ENCODE measurements at regions not wholly inside any gene's neighbourhood (a gene's known extent, or its start where the extent isn't known, plus 50 kb on each side); places are given as distances from the start of the nearest gene placed in this dataset.

DNA sequence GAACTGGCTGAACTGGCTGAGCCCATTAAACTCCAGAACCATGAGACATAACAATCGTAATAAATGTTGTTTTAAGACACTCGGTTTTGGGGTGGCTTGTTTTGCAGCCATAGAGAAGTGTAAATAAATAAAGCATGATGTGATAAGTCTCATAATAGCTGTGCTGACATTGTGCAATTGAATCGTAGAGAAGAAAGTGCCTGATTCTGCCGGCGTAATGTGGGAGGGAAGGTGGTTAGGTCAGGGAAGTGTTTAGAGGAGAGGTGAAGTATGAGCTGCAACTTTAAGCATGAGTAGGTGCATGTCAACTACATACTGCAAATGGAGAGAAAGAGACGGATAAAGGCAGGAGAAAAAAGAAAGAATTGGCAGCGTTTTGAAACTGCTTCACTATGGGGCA is 217.1 kb downstream of the BLID start:
- no peaks in the 10 kb centered on the region for H4K20me1 ChIP-seq (ENCODE audit: insufficient read depth, poor library complexity, severe bottlenecking)
- no peaks in the 10 kb centered on the region for H3K27me3 ChIP-seq
- no peak for DNase-seq (ENCODE audit: low spot score)
- H3K36me3 ChIP-seq (replicated peaks; ENCODE audit: insufficient read depth, low read depth) = no peaks in the 10 kb centered on the region
- H2AFZ ChIP-seq = no peak overlapping the region
- H3K4me1 ChIP-seq (ENCODE audit: insufficient read depth) = no peaks in the 10 kb centered on the region
- TF ChIP-seq EZH2 (IDR thresholded peaks at IDR 0.05; ENCODE audit: borderline replicate concordance) (no peak), EZH2phosphoT487 (IDR thresholded peaks at IDR 0.05; ENCODE audit: low read depth, severe bottlenecking, unreplicated experiment) (no peak), CTCF (IDR thresholded peaks at IDR 0.05; ENCODE audit: poor library complexity) (no peak)
- H3K9me2 ChIP-seq (replicated peaks; ENCODE audit: insufficient read depth) = no peaks in the 10 kb centered on the region
- H3K27ac ChIP-seq = no peak overlapping the region
- 73% methylated on average over 7 of the region's 7 CpGs for WGBS (ENCODE audit: low lambda C conversion rate, missing lambda C conversion rate)
- H3K9me3 ChIP-seq (ENCODE audit: low read depth) = no peaks in the 10 kb centered on the region
- H3K79me2 ChIP-seq = no peaks in the 10 kb centered on the region
- no peak overlapping the region for H3K4me3 ChIP-seq
- no peak overlapping the region for H3K4me2 ChIP-seq

DNA sequence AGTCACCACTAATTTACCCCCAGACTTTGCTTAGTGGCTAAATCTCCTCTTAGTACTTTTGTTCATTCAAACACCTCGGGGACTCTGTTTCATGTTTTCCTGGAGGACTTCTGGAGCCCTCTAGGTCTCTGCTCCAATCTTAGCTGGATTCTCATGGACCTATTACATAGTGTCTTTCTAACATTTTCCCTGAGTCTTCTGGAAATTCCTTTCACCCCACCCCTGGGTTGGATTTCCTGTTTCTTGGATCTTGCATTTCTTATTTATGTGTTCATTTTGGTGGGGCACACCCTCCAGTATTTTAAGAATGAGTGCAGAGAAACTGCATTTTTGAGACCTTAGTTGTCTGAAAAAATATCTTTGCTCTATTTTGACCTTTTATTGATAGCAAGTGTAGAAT is 220.1 kb downstream of the BLID start:
- Histone ChIP-seq H3K27me3 (no peaks in the 10 kb centered on the region), H3K27ac (no peak overlapping the region), H3K9me3 (ENCODE audit: low read depth) (no peaks in the 10 kb centered on the region), H3K9me2 (replicated peaks; ENCODE audit: insufficient read depth) (no peaks in the 10 kb centered on the region), H4K20me1 (ENCODE audit: insufficient read depth, poor library complexity, severe bottlenecking) (no peaks in the 10 kb centered on the region), H2AFZ (no peak overlapping the region), H3K4me2 (no peak overlapping the region), H3K4me1 (ENCODE audit: insufficient read depth) (peaks cover 4% of the 10 kb centered on the region), H3K79me2 (no peaks in the 10 kb centered on the region), H3K36me3 (replicated peaks; ENCODE audit: insufficient read depth, low read depth) (no peaks in the 10 kb centered on the region), H3K4me3 (no peak overlapping the region)
- WGBS (ENCODE audit: low lambda C conversion rate, missing lambda C conversion rate) = 100% methylated on average over 1 of the region's 1 CpG
- no peak for TF ChIP-seq EZH2phosphoT487 (IDR thresholded peaks at IDR 0.05; ENCODE audit: low read depth, severe bottlenecking, unreplicated experiment)
- TF ChIP-seq EZH2 (IDR thresholded peaks at IDR 0.05; ENCODE audit: borderline replicate concordance) = no peak
- TF ChIP-seq CTCF (IDR thresholded peaks at IDR 0.05; ENCODE audit: poor library complexity) = no peak
- no peak for DNase-seq (ENCODE audit: low spot score)

GRCh38 chr11:121894581-121894980 is 221.4 kb downstream of the BLID start:
- no peak overlapping the region for H3K4me2 ChIP-seq
- 86% methylated on average over 3 of the region's 3 CpGs for WGBS (ENCODE audit: low lambda C conversion rate, missing lambda C conversion rate)
- no peaks in the 10 kb centered on the region for H3K36me3 ChIP-seq (replicated peaks; ENCODE audit: insufficient read depth, low read depth)
- no peak overlapping the region for H3K4me3 ChIP-seq
- no peak for DNase-seq (ENCODE audit: low spot score)
- H3K27ac ChIP-seq = no peak overlapping the region
- peaks cover 4% of the 10 kb centered on the region for H3K4me1 ChIP-seq (ENCODE audit: insufficient read depth)
- no peak overlapping the region for H2AFZ ChIP-seq
- no peaks in the 10 kb centered on the region for H3K27me3 ChIP-seq
- no peaks in the 10 kb centered on the region for H3K9me3 ChIP-seq (ENCODE audit: low read depth)
- H3K79me2 ChIP-seq = no peaks in the 10 kb centered on the region
- no peaks in the 10 kb centered on the region for H4K20me1 ChIP-seq (ENCODE audit: insufficient read depth, poor library complexity, severe bottlenecking)
- TF ChIP-seq EZH2phosphoT487 (IDR thresholded peaks at IDR 0.05; ENCODE audit: low read depth, severe bottlenecking, unreplicated experiment) (no peak), EZH2 (IDR thresholded peaks at IDR 0.05; ENCODE audit: borderline replicate concordance) (no peak), CTCF (IDR thresholded peaks at IDR 0.05; ENCODE audit: poor library complexity) (no peak)
- no peaks in the 10 kb centered on the region for H3K9me2 ChIP-seq (replicated peaks; ENCODE audit: insufficient read depth)

- Histone ChIP-seq H3K4me3 (no peak overlapping the region), H3K4me2 (no peak overlapping the region), H2AFZ (no peak overlapping the region), H3K4me1 (ENCODE audit: insufficient read depth) (peaks cover 4% of the 10 kb centered on the region), H3K79me2 (no peaks in the 10 kb centered on the region), H3K9me3 (ENCODE audit: low read depth) (no peaks in the 10 kb centered on the region), H3K27ac (no peak overlapping the region), H3K36me3 (replicated peaks; ENCODE audit: insufficient read depth, low read depth) (no peaks in the 10 kb centered on the region), H4K20me1 (ENCODE audit: insufficient read depth, poor library complexity, severe bottlenecking) (no peaks in the 10 kb centered on the region), H3K9me2 (replicated peaks; ENCODE audit: insufficient read depth) (no peaks in the 10 kb centered on the region), H3K27me3 (no peaks in the 10 kb centered on the region)
- no peak for DNase-seq (ENCODE audit: low spot score)
- 84% methylated on average over 3 of the region's 3 CpGs for WGBS (ENCODE audit: low lambda C conversion rate, missing lambda C conversion rate)
- TF ChIP-seq EZH2 (IDR thresholded peaks at IDR 0.05; ENCODE audit: borderline replicate concordance) = no peak
- no peak for TF ChIP-seq CTCF (IDR thresholded peaks at IDR 0.05; ENCODE audit: poor library complexity)
Measured at GRCh38 chr11:121892863-121893262, 223.2 kb downstream of the BLID start.

Measured in hepatocyte (in vitro differentiated cells).